ENCODE measurements at regions not wholly inside any gene's neighbourhood (a gene's known extent, or its start where the extent isn't known, plus 50 kb on each side); places are given as distances from the start of the nearest gene placed in this dataset.

- TF ChIP-seq HDAC2 (IDR thresholded peaks at IDR 0.05; ENCODE audit: borderline replicate concordance in 1 of 2, low read depth in 2 of 2, low read length in 2 of 2) = no peak
Measured at GRCh38 chr9:129330711-129331492, 152.8 kb upstream of the IER5L start (continued).
